ENCODE measurements at regions not wholly inside any gene's neighbourhood (a gene's known extent, or its start where the extent isn't known, plus 50 kb on each side); places are given as distances from the start of the nearest gene placed in this dataset.

GRCh38 chr4:79772510-79772909 is 300.5 kb downstream of the ANTXR2 start:
- Histone ChIP-seq H3K36me3 (no peaks in the 10 kb centered on the region), H3K27me3 (no peaks in the 10 kb centered on the region), H3K4me3 (no peak overlapping the region), H3K4me1 (ENCODE audit: insufficient read depth) (no peaks in the 10 kb centered on the region), H3K27ac (no peak overlapping the region), H3K9me3 (no peaks in the 10 kb centered on the region)
- no peak for DNase-seq
- TF ChIP-seq EP300 (IDR thresholded peaks at IDR 0.05): no peak
- no peak for TF ChIP-seq POLR2A (IDR thresholded peaks at IDR 0.05)
- no peak for TF ChIP-seq CTCF (IDR thresholded peaks at IDR 0.05)
- intact Hi-C loops (cut with DNase I): no loop called here

- Histone ChIP-seq H3K9me3 (no peaks in the 10 kb centered on the region), H3K4me1 (ENCODE audit: insufficient read depth) (no peaks in the 10 kb centered on the region), H3K27me3 (no peaks in the 10 kb centered on the region), H3K36me3 (no peaks in the 10 kb centered on the region), H3K27ac (no peak overlapping the region), H3K4me3 (no peak overlapping the region)
- TF ChIP-seq POLR2A (IDR thresholded peaks at IDR 0.05) (no peak), EP300 (IDR thresholded peaks at IDR 0.05) (no peak), CTCF (IDR thresholded peaks at IDR 0.05) (no peak)
- no peak for DNase-seq
- intact Hi-C loops (cut with DNase I): no loop called here
- WGBS, 3 donors: 93 to 95% (median 94%) methylated on average over 2 of the region's 2 CpGs
Observed at GRCh38 chr4:79764120-79764519, 308.9 kb downstream of the ANTXR2 start.

- WGBS, 3 donors: 86 to 92% (median 91%) methylated on average over 4 of the region's 4 CpGs
- no peak overlapping the region for H3K4me3 ChIP-seq
- intact Hi-C loops (cut with DNase I): no loop called here
- no peaks in the 10 kb centered on the region for H3K36me3 ChIP-seq
- DNase-seq: no peak
- no peaks in the 10 kb centered on the region for H3K27me3 ChIP-seq
- TF ChIP-seq POLR2A (IDR thresholded peaks at IDR 0.05): no peak
- TF ChIP-seq CTCF (IDR thresholded peaks at IDR 0.05): no peak
- no peaks in the 10 kb centered on the region for H3K4me1 ChIP-seq (ENCODE audit: insufficient read depth)
- H3K27ac ChIP-seq: no peak overlapping the region
- H3K9me3 ChIP-seq: no peaks in the 10 kb centered on the region
Observed at GRCh38 chr4:79763486-79764075, 309.4 kb downstream of the ANTXR2 start.

- Histone ChIP-seq H3K9me3 (no peaks in the 10 kb centered on the region), H3K27me3 (no peaks in the 10 kb centered on the region), H3K4me3 (no peak overlapping the region), H3K36me3 (no peaks in the 10 kb centered on the region), H3K4me1 (ENCODE audit: insufficient read depth) (no peaks in the 10 kb centered on the region), H3K27ac (no peak overlapping the region)
- TF ChIP-seq CTCF (IDR thresholded peaks at IDR 0.05) (no peak), EP300 (IDR thresholded peaks at IDR 0.05) (no peak), POLR2A (IDR thresholded peaks at IDR 0.05) (no peak)
- DNase-seq: no peak
- intact Hi-C loops (cut with DNase I): no loop called here
Observed at GRCh38 chr4:79759793-79760192, 313.2 kb downstream of the ANTXR2 start.

- H3K4me1 ChIP-seq (ENCODE audit: insufficient read depth): no peaks in the 10 kb centered on the region
- H3K27ac ChIP-seq: no peak overlapping the region
- DNase-seq: no peak
- TF ChIP-seq CTCF (IDR thresholded peaks at IDR 0.05): no peak
- TF ChIP-seq EP300 (IDR thresholded peaks at IDR 0.05): no peak
- TF ChIP-seq POLR2A (IDR thresholded peaks at IDR 0.05): no peak
- no peak overlapping the region for H3K4me3 ChIP-seq
- no peaks in the 10 kb centered on the region for H3K36me3 ChIP-seq
- no peaks in the 10 kb centered on the region for H3K9me3 ChIP-seq
- H3K27me3 ChIP-seq: no peaks in the 10 kb centered on the region
- intact Hi-C loops (cut with DNase I): no loop called here
Observed at GRCh38 chr4:79757600-79757999, 315.4 kb downstream of the ANTXR2 start.

Data from ovary (tissue), 7 donors.